PC-9 (cell line): ENCODE measurements at regions not wholly inside any gene's neighbourhood (a gene's known extent, or its start where the extent isn't known, plus 50 kb on each side); places are given as distances from the start of the nearest gene placed in this dataset.
"Not testable (repeated sequence)": the region's sequence is repeated elsewhere in the genome, so short reads cannot be mapped to it uniquely, and the experiment has no call there.

Experiments
- EZH2 ChIP-seq: fragments of 200-600 bp; sonication (generic); IDR thresholded peaks from 2 replicates; pipeline ENCODE4 v1.8.0; 2017; ENCODE audit warnings: antibody characterized with exemption, low read depth
- TF ChIP-seq, protein P1 (sequence below): fragments of 200-600 bp; sonication (generic); conservative IDR thresholded peaks from 2 replicates; pipeline ENCODE4 v1.6.1; 2017; ENCODE audit warnings: mixed run types, antibody characterized with exemption, mild to moderate bottlenecking, moderate library complexity

DNA sequence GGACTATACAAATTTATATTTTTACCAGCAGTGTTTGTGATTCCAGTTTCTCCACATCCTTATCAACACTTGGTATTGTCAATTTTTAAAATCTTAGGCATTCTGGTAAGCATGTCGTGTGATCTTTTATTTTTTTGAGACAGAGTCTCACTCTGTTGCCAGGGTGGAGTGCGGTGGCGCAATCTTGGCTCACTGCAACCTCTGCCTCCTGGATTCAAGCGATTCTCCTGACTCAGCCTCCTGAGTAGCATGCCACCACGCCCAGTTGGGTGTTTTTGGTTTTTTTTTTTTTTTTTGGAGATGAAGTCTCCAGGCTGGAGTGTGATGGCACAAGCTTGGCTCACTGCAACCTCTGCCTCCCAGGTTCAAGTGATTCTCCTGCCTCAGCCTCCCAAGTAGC lies 140.4 kb upstream of the FNDC3A start:
- TF ChIP-seq, protein P1, sequence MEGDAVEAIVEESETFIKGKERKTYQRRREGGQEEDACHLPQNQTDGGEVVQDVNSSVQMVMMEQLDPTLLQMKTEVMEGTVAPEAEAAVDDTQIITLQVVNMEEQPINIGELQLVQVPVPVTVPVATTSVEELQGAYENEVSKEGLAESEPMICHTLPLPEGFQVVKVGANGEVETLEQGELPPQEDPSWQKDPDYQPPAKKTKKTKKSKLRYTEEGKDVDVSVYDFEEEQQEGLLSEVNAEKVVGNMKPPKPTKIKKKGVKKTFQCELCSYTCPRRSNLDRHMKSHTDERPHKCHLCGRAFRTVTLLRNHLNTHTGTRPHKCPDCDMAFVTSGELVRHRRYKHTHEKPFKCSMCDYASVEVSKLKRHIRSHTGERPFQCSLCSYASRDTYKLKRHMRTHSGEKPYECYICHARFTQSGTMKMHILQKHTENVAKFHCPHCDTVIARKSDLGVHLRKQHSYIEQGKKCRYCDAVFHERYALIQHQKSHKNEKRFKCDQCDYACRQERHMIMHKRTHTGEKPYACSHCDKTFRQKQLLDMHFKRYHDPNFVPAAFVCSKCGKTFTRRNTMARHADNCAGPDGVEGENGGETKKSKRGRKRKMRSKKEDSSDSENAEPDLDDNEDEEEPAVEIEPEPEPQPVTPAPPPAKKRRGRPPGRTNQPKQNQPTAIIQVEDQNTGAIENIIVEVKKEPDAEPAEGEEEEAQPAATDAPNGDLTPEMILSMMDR, result not testable (repeated sequence)
- TF ChIP-seq EZH2, result not testable (repeated sequence)
